ENCODE measurements at regions not wholly inside any gene's neighbourhood (a gene's known extent, or its start where the extent isn't known, plus 50 kb on each side); places are given as distances from the start of the nearest gene placed in this dataset.

DNA sequence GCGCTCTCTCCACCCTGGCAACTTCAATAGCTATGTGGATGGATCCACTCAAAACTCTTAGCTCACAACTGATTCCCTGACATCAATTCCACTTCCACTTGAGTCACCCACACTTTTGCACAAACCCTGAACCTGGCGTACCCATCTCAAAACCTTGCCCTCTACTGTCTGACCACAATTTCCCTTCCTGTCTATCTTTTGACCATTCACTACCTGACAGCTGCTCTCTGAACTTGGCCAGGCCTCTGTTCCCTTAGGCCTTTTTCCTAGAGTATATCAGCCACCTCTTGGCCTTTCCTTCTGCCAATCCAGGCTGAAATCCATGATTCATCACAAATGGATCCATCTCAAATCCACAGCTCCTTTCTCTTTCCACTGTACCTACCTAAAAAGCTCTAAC, 106.0 kb downstream of the RPL27A start:
- intact Hi-C loops (cut with micrococcal nuclease; ENCODE audit: unreplicated experiment), result no loop called here
- Histone ChIP-seq H3K4me1 (replicated peaks; ENCODE audit: insufficient read depth) (no peaks in the 10 kb centered on the region), H3K4me2 (no peak overlapping the region), H4K20me1 (ENCODE audit: insufficient read depth) (no peaks in the 10 kb centered on the region), H3K9me3 (ENCODE audit: insufficient read depth, low read depth) (no peaks in the 10 kb centered on the region), H3K27me3 (ENCODE audit: insufficient read depth, low read depth) (no peaks in the 10 kb centered on the region), H3K79me2 (ENCODE audit: low read depth) (no peaks in the 10 kb centered on the region), H3K36me3 (ENCODE audit: low read depth) (no peaks in the 10 kb centered on the region), H3K9me2 (ENCODE audit: insufficient read depth) (no peaks in the 10 kb centered on the region), H3K4me3 (no peak overlapping the region), H3K27ac (no peak overlapping the region), H2AFZ (no peak overlapping the region), H3F3A (ENCODE audit: insufficient read depth, low read depth) (no peaks in the 10 kb centered on the region)
- no TSS peak for BruUV-seq (replicated peaks)
- no peak for DNase-seq
- TF ChIP-seq, protein P1, sequence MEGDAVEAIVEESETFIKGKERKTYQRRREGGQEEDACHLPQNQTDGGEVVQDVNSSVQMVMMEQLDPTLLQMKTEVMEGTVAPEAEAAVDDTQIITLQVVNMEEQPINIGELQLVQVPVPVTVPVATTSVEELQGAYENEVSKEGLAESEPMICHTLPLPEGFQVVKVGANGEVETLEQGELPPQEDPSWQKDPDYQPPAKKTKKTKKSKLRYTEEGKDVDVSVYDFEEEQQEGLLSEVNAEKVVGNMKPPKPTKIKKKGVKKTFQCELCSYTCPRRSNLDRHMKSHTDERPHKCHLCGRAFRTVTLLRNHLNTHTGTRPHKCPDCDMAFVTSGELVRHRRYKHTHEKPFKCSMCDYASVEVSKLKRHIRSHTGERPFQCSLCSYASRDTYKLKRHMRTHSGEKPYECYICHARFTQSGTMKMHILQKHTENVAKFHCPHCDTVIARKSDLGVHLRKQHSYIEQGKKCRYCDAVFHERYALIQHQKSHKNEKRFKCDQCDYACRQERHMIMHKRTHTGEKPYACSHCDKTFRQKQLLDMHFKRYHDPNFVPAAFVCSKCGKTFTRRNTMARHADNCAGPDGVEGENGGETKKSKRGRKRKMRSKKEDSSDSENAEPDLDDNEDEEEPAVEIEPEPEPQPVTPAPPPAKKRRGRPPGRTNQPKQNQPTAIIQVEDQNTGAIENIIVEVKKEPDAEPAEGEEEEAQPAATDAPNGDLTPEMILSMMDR (conservative IDR thresholded peaks at IDR 0.05), result no peak
- TF ChIP-seq EZH2 (IDR thresholded peaks at IDR 0.05; ENCODE audit: low read depth), result no peak
- ChIA-PET CTCF (no interaction called here), POLR2A (ENCODE audit: unreplicated experiment) (no interaction called here)

DNA sequence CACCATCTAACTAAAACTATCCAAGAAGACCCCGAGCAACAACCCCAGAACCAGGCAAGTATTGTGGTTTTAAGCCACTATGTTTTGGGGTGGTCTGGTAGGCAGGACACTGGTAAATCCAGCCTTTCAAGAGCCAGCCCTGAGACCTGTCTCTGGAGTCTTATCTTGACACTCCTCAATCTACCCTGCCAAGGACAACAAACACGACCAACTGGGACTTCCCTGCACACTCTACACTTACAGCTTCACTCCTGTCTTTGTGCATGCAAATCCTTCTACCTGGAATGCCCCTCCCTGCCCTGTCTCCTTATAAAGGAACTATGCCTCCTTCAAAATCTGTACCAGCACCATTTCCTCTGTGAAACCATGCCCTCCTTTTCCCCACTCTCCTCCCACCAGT, 107.3 kb downstream of the RPL27A start:
- no peak overlapping the region for H3K27ac ChIP-seq
- BruUV-seq (replicated peaks), result no TSS peak
- TF ChIP-seq, protein P1 (conservative IDR thresholded peaks at IDR 0.05), result no peak
- TF ChIP-seq EZH2 (IDR thresholded peaks at IDR 0.05; ENCODE audit: low read depth), result no peak
- H3K4me1 ChIP-seq (replicated peaks; ENCODE audit: insufficient read depth), result no peaks in the 10 kb centered on the region
- no peaks in the 10 kb centered on the region for H3K9me2 ChIP-seq (ENCODE audit: insufficient read depth)
- CTCF ChIA-PET, result no interaction called here
- H3F3A ChIP-seq (ENCODE audit: insufficient read depth, low read depth), result no peaks in the 10 kb centered on the region
- intact Hi-C loops (cut with micrococcal nuclease; ENCODE audit: unreplicated experiment), result no loop called here
- H3K27me3 ChIP-seq (ENCODE audit: insufficient read depth, low read depth), result no peaks in the 10 kb centered on the region
- H3K4me3 ChIP-seq, result no peak overlapping the region
- H3K79me2 ChIP-seq (ENCODE audit: low read depth), result no peaks in the 10 kb centered on the region
- H3K9me3 ChIP-seq (ENCODE audit: insufficient read depth, low read depth), result no peaks in the 10 kb centered on the region
- no peak overlapping the region for H3K4me2 ChIP-seq
- DNase-seq, result no peak
- POLR2A ChIA-PET (ENCODE audit: unreplicated experiment), result no interaction called here
- H3K36me3 ChIP-seq (ENCODE audit: low read depth), result no peaks in the 10 kb centered on the region
- no peaks in the 10 kb centered on the region for H4K20me1 ChIP-seq (ENCODE audit: insufficient read depth)
- H2AFZ ChIP-seq, result no peak overlapping the region

DNA sequence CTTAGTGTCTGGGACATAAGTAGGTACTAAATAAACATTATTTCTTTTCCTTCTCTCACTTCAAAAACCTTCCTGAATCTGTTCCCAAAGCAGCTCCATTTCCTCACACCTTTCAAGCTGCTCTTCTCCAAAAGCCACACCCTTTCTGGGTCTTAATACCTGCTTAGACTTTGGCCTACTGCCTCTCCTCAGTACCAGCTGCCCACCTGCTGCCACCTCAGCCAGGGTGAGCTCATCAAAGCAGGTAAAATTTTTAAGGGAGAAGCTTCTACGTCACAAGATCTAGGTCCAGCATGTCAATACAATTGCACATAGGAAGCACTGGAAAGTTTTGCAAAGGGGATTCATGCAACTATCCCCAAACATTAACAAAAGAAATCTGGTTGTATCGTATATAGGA, 108.4 kb downstream of the RPL27A start:
- Histone ChIP-seq H3K27me3 (ENCODE audit: insufficient read depth, low read depth) (no peaks in the 10 kb centered on the region), H3K4me2 (no peak overlapping the region), H3K9me3 (ENCODE audit: insufficient read depth, low read depth) (no peaks in the 10 kb centered on the region), H3K36me3 (ENCODE audit: low read depth) (no peaks in the 10 kb centered on the region), H3F3A (ENCODE audit: insufficient read depth, low read depth) (no peaks in the 10 kb centered on the region), H3K4me3 (no peak overlapping the region), H4K20me1 (ENCODE audit: insufficient read depth) (no peaks in the 10 kb centered on the region), H2AFZ (no peak overlapping the region), H3K4me1 (replicated peaks; ENCODE audit: insufficient read depth) (no peaks in the 10 kb centered on the region), H3K79me2 (ENCODE audit: low read depth) (no peaks in the 10 kb centered on the region), H3K27ac (no peak overlapping the region), H3K9me2 (ENCODE audit: insufficient read depth) (no peaks in the 10 kb centered on the region)
- no peak for DNase-seq
- POLR2A ChIA-PET (ENCODE audit: unreplicated experiment), result no interaction called here
- intact Hi-C loops (cut with micrococcal nuclease; ENCODE audit: unreplicated experiment), result no loop called here
- no TSS peak for BruUV-seq (replicated peaks)
- TF ChIP-seq EZH2 (IDR thresholded peaks at IDR 0.05; ENCODE audit: low read depth), result no peak
- TF ChIP-seq, protein P1 (conservative IDR thresholded peaks at IDR 0.05), result no peak
- CTCF ChIA-PET, result no interaction called here
